22Rv1 (cell line): ENCODE measurements at regions not wholly inside any gene's neighbourhood (a gene's known extent, or its start where the extent isn't known, plus 50 kb on each side); places are given as distances from the start of the nearest gene placed in this dataset.
"Not testable (repeated sequence)": the region's sequence is repeated elsewhere in the genome, so short reads cannot be mapped to it uniquely, and the experiment has no call there.

Experiments
- ZFX ChIP-seq: fragments of 450-650 bp; IDR thresholded peaks from 2 replicates; pipeline ENCODE4 v1.6.1; 2017; ENCODE audit warnings: antibody characterized with exemption, borderline replicate concordance
- TF ChIP-seq, protein P1 (sequence below): fragments of 450-650 bp; IDR thresholded peaks from 2 replicates; pipeline ENCODE4 v1.5.1; 2017; ENCODE audit warnings: mild to moderate bottlenecking

- TF ChIP-seq, protein P1, sequence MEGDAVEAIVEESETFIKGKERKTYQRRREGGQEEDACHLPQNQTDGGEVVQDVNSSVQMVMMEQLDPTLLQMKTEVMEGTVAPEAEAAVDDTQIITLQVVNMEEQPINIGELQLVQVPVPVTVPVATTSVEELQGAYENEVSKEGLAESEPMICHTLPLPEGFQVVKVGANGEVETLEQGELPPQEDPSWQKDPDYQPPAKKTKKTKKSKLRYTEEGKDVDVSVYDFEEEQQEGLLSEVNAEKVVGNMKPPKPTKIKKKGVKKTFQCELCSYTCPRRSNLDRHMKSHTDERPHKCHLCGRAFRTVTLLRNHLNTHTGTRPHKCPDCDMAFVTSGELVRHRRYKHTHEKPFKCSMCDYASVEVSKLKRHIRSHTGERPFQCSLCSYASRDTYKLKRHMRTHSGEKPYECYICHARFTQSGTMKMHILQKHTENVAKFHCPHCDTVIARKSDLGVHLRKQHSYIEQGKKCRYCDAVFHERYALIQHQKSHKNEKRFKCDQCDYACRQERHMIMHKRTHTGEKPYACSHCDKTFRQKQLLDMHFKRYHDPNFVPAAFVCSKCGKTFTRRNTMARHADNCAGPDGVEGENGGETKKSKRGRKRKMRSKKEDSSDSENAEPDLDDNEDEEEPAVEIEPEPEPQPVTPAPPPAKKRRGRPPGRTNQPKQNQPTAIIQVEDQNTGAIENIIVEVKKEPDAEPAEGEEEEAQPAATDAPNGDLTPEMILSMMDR = not testable (repeated sequence)
- TF ChIP-seq ZFX = not testable (repeated sequence)
These were observed 313.1 kb upstream of the PUDP start for GRCh38 chrX:7461051-7461450.
